GM19238 (cell line): ENCODE measurements at regions not wholly inside any gene's neighbourhood (a gene's known extent, or its start where the extent isn't known, plus 50 kb on each side); places are given as distances from the start of the nearest gene placed in this dataset.

Experiments used
- DNase-seq: peaks from one replicate; pipeline ENCODE4 v3.0.0; 2011; ENCODE audit warnings: low spot score; ENCODE audit not compliant: insufficient read length

DNA sequence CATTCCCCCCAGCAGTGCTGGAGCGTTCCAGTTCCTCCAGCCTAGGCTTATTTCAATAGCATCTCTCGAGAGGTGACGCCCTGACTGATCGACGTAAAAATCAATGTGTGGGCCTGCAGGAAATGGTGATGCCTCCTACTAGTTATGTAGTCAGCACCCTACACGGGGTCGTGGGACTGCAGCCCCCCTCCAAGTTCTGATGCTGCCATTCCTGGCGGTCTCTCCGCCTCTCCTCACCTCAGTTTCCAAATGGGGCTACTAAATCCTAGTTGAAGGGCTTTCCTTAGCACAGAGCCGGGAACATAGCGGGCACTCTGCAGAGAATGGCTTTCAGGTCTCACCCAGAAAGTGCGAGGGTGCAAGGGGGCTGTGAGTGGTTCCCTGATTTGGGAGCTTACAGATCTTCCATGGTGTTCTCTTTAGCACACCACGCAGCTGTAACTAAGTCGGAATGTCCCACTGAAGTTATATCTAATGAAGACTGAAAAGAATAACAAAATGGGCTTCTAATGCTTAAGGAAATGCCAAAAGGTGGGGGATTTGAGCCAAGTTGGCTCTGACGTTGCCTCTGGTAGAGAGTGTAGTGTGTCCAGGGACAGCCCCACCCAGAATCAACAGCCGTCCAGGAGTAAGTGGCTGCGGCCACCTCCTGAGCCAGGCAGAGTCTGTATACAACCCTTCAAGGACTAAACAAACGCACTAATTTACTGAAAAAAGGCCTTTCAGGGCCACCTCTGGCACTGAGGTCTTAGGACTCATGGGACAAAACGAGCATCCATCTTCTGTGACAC is 299.7 kb upstream of the FOXF1 start:
- no peak for DNase-seq

DNA sequence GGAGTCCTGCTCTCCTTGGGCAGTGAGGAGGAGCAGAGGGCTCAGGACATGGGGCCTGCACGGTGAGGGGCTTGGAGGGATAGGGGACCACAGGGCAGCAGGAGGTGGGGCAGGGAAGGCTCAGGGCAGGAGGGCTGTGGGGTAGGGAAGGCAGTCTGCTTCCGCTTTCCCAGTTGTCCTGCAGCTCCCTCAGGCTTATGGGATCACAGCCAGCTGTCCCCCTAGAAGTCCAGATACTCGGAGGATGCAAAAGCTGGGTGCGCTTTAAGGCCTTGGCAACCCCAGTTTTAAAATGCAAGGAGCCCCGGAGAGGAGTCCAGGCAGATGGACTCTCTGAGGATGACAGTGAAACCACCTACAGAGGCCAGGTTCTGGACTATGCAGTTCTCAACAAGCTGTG is 299.1 kb upstream of the FOXF1 start:
- no peak for DNase-seq

DNA sequence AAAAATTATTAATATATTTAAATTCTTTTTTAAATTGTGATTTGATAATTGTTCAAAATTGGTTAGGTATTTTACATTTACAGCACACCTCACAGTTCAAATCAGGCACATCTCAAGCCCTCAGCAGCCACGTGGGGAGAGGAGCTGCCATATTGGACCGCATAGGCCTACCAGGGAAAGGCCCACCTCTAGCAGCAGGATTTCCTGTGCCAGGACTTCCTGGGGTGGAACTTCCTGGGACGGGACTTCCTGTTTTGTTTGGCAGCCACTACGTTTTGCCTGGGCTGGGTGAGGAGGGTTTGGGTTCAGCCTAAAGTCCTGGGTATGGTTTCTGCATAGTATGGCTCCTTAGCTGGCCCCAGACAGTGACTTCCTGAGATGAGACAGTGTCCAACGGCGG is 298.5 kb upstream of the FOXF1 start:
- DNase-seq = no peak

DNA sequence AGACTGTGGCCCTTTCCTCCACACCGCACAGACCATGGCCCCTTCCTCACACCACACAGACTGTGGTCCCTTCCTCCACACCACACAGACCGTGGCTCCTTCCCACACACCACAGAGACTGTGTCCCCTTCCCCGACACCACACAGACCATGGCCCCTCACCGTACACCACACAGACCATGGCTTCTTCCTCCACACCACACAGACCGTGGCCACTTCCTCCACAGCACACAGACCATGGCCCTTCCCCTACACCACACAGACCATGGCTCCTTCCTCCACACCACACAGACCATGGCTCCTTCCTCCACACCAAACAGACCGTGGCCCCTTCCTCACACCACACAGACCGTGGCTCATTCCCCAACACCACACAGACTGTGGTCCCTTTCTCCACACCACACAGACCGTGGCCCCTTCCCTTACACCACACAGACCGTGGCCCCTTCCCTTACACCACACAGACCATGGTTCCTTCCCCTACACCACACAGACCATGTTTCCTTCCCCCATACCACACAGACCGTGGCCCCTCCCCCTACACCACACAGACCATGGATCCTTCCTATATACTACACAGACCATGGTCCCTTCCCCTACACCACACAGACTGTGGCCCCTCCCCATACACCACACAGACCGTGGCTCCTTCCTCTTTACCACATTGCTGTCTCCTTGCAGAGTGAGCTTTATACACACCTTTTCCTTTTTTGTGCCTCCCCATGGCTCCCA is 297.5 kb upstream of the FOXF1 start:
- no peak for DNase-seq

DNA sequence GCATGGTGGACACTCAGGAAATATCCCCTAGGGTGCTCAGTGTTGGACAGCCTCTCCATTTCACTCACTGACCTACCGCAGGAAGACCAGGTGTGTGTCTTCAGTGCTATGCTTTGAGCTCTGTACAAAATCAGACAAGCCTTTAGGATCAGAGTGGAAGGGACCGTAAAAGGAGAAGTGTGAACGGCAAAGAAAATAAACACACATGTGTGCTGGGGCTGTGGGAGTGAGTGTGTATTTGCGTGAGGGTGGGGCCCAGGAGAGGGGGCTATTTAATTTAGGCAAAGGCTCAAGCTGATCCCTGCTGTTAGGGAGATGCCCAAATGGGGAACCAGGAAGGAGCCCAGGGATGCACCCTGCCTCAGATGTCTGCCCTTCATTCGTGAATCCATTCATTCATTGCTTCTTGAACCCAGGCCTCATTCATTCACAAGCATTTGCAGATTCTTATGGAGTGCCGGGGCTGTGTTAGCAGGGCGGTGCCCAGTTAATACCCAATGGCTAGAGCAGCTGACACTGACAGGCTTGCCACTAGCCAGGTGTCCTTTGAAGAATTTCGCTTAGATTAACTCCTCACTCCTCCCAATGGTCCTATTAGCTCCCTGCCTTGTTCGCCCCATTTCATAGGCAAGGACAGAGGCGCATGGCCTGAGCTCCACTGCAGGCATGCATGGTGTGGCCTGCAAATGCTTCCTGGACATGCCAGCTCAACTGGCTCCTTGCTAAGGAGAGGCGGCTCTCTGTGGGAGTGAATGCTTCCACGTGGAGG is 296.7 kb upstream of the FOXF1 start:
- DNase-seq = no peak

GRCh38 chr16:86214326-86215232 is 295.7 kb upstream of the FOXF1 start:
- DNase-seq = no peak

DNA sequence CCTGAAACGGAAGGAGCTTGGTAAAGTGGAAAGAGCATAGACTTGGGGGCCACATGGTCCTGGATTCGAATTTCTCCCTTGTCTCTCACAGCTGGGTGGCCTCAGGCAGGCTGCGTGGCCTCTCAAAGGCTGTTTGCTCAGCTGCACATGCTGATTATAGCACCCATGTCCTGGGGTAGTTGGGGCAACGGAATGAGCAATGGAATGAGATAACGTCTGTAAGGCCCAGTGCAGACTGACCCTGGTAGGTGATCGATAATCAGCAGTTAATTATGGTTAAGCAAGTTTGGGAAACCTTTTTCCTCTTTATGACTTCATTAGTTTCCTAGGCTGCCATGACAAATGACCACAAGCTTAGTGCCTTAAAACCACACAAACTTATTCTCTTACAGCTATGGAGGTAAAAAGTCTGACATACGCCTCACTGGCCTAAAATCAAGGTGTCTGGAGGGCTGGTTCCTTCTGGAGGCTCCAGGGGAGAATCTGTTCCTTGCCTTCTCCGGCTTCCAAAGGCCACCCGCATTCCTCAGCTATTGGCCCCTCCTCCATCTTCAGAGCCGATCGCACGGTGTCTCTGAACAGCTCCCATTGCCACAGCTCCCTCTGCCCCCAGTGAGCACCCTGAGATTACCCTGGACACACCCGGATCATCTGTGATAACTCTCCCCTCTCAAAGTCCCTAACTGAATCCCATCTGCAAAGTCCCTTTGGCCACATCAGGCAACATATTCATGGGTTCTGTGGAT is 294.9 kb upstream of the FOXF1 start:
- DNase-seq = no peak

DNA sequence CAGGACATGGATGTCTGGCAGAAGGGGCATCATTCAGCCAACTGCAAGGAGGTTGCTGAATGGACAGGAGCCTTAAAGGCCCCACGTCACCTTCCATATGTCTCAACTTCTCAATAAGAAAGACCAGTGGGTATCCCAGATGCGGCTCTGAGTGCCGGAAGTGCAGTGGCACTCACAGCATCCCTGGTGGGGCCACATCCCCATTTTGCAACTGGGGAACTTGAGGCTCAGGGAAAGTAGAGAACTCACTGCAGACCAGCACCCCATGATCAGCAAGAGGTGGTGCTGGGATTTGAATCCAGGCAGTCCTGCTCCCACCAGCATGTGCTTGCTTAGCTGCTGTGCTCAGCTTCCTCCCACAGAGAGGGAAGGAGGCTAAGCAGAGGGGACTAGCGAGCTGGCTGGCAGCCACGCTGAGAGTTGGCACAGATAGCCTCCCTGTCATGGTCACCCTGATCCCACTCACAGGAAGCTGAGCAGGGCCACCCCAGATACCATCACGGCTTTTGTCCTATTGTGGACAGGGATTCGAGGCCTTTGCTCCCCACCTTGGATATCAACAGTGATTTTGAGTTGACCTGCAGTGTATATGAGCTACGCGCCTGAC is 294.2 kb upstream of the FOXF1 start:
- no peak for DNase-seq

DNA sequence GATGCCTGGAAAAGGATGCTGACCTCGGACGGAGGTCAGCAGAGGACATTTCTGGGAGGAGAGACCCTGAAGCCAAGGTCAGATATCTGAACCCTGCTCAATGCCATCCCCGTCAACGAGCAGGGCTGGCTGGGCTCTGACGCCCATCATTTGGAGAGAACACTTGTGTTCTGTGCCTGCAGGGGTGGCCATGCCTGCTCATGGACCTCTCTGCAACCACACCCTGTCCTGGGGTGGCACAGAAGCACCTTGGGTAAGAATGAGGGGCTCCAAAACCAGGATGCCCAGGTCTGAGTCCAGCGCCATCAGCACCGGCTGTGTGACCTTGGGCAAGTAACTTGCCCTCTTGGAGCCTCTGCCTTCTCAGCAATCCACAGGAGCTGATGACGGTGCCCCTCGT is 293.7 kb upstream of the FOXF1 start:
- no peak for DNase-seq

GRCh38 chr16:86217001-86217890 is 293.1 kb upstream of the FOXF1 start:
- DNase-seq = no peak

GRCh38 chr16:86217891-86218270 is 292.4 kb upstream of the FOXF1 start:
- no peak for DNase-seq

DNA sequence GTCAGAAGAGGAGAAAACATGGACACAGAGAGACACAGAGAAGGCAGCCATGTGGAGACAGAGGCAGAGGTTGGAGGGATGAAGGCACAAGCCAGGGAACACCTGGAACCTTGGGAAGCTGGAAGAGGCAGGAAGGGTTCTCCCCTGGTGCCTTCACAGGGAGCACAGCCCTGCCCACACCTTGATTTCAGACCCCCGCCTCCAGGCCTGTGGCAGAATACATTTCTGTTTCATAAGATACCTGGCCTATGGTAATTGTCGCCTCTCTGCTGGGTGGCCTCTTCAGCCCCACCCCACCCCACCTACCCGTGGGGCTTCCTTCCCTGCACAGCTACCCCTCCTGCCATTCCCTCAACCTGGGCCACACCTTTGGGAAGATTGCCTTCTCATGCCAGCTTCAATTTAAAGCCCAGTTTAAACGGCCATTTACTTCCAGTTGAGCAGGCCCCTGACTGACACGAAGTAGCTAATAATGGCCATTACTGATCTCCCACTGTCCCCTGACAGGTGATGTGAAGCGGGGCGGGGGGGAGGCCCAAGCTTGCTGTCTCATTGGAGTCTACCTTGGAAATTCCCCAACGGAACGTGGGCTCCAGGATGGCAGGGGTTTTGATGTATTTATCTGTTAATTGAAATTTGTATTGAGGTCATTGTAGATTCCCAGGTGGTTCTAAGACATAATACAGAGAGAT is 291.7 kb upstream of the FOXF1 start:
- no peak for DNase-seq

- DNase-seq = no peak
Observed at GRCh38 chr16:86219655-86220445, 290.5 kb upstream of the FOXF1 start.

DNA sequence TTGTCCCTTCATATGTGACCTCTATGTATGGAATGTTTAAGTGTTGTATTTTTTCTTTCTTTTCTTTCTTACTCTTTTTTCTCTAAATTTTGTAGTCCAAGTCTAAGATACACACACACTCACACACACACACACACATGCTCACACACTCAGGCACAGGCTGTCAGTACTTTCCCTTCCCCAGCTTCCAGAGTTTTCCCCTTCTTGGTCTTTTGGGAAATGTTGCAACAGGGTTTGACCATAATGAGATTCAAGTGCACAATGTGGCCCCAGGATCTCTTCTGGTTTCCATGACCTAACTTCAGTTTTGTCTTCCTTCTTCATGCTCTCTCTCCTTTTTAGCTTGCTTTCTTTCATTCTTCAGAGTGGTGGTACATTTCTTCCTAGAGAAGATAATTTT is 289.8 kb upstream of the FOXF1 start:
- no peak for DNase-seq

- DNase-seq = no peak
Observed at GRCh38 chr16:86221085-86221484, 289.2 kb upstream of the FOXF1 start.

DNA sequence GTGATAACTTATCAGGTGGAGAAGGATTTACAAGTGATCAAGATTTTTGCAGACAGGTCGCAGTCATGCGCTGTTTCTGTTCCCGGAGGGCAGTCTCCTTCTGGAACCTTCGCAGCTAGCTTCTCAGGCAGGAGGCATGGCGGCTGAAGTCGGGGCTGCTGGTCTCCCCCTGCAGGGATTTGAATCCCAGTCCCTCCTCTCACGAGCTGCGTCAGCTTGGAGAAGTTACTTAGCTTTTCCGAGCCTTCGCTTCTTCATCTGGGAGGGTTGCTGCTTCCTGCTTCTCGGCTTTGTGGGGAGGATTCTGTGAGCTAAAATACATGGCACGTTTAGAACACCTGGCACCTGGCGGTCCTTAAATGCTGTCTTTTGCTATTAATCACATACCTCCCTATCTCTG is 287.8 kb upstream of the FOXF1 start:
- DNase-seq = no peak

DNA sequence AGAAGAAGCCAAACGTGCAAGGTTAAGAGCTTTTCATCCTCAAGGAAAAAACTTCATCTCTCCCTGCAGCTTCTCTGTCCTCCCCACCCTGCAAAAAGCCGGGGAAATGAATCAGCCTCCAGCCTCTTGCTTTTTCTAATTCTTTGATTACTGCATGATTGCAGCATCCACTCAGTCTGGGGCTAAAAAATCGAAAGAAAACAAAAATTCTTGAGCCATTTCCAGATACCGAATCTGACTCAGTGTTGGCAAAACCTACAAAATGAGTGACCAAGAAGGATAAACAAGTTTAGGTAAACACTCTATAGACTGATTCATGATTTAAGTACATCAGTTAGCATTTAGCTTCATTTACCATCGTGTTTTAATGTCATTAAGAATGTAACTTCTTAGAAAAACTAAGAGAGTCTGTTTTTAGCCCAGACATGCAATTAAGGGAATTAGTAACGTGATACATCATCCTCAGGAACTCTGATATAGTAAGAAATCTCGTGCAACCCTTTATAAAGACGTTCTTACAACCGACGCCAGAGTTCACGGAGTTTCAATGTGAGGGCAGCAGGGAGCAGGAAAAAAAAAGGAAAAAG is 287.3 kb upstream of the FOXF1 start:
- DNase-seq = no peak
